Non-pigmented ciliary epithelial cell (primary cell): ENCODE measurements at regions not wholly inside any gene's neighbourhood (a gene's known extent, or its start where the extent isn't known, plus 50 kb on each side); places are given as distances from the start of the nearest gene placed in this dataset.

Experiments
- DNase-seq: peaks from one replicate; pipeline ENCODE4 v3.0.0-alpha.2; 2010; ENCODE audit warnings: low read depth

DNA sequence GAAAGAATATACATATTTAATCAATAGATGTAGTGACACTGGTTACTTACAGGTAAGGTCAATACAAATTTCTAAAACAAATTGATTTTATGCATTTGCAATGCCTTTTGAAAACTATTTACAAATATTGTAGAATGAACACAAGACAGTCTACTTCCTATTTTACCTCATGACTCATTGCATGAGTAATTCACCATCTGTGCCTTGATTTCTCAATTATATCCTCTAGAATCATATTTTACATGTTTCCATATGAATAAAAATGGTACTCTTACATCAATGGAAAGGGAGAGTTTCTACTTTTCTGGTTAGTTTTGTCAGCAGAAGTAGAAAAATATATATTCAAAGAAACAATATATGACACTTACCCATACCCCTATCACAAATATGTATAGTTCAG is 203.8 kb upstream of the CDH7 start:
- no peak for DNase-seq

DNA sequence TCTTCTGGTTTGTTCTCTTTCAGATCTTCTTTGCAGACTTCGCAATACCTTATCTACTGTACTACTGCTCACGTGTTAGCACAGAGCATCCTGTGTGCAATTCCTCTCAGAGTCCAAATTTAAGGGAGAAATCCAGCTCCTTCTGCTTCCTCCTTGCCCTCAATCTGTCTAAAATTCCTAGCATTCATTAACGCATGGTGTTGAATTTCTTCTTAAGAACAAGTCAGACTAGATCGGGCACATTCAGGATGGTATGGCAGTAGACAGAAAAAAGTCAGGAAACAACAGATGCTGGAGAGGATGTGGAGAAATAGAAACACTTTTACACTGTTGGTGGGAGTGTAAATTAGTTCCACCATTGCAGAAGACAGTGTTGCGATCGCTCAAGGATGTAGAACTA is 206.1 kb upstream of the CDH7 start:
- DNase-seq: no peak

- no peak for DNase-seq
Observed at GRCh38 chr18:65527879-65528633, 222.8 kb upstream of the CDH7 start.

DNA sequence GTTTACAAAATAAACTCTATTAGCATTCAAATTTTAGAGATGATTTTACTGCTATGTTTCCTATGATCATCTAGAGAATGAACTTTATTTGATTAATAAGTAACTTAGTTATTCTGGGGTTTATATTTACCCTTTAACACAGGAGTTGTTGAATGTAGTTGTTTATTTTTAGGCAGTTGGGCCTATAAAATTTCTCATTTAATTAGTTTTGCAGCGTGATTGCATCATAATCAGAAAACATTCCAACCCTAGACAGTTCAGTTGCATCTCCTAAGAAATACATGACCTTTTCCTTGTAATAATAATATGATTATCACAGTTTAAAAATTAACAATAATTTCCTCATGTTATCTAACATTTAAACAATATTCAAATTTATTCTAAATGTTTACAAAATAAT is 224.7 kb upstream of the CDH7 start:
- no peak for DNase-seq

- DNase-seq: no peak
Observed at GRCh38 chr18:65523461-65523860, 227.4 kb upstream of the CDH7 start.

GRCh38 chr18:65522907-65523306 is 227.9 kb upstream of the CDH7 start:
- no peak for DNase-seq

GRCh38 chr18:65516209-65516608 is 234.6 kb upstream of the CDH7 start:
- DNase-seq: no peak

DNA sequence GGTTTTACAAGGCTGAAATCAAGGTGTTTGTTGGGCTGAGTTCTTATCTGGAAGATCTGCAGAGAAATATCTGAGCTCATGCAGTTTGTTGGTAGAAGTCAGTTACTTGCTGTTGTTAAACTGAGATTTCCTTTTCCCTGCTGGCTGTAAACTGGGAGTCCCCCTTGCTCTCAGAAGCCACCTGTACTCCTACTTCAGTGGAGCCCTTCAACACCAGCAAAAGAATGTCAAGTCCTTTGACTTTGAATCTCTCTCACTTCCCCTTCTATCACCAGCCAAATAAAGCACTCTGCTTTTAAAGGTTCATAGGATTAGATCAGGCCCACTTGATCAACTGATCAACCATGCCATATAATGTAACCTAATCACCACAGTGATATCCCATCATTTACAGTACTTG is 252.2 kb upstream of the CDH7 start:
- DNase-seq: no peak

- DNase-seq: no peak
Observed at GRCh38 chr18:65487569-65487968, 263.2 kb upstream of the CDH7 start.

DNA sequence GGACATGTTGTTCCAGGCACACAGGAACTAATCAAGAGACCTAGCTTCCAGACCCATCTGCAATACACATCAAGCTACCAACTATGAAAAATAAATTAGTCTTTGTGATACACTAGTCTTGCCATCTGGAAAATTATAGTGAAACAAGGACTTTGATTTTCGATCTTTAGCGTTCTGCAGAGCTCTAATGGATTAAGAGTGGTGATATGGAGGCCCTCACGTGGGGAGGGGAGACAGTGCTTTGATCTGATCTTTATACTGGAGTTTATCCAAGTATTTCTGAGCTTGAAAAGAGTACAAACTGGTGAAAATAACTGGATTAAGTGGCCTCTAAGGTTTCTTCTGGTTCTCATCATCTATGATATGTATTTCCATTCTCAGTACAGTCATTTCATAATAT is 273.4 kb upstream of the CDH7 start:
- DNase-seq: no peak

- no peak for DNase-seq
Observed at GRCh38 chr18:65468881-65469280, 281.9 kb upstream of the CDH7 start.

DNA sequence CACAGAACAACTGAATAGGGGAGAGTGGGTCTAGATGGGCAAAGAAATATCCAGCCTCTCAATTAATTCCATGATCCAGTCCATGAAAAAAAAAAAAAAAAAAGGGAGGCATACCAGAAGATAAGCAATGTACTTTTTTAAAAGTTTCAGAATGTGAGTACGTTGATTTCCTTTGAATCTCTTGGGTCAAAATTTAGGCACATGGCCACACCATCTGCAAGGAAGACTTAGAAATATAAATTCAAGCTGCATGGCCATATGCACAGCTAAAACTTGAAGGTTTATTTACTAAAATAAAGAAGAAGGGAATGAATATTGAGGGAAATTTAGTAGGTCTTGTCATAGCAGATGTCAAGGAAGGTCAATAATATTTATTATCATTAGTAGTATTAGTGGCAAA is 286.5 kb upstream of the CDH7 start:
- DNase-seq: no peak

DNA sequence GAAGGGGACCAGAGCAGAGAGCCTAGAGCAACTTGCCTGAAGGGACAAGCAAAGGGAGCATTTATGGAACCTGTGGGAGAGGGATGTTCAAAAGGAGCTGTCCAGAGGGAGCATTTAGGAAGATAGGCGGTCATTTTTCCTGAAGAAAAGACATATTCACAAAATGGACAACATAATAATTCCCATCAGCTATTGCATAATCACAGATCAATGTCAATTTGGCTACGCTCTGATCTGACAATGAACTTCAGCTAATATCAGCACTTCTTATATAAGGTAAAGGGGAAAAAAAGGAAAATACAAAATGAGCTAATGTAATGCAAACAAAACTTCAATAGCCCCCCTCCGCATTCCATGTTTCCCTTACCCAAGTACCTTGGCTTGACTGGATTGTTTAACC is 291.1 kb upstream of the CDH7 start:
- no peak for DNase-seq

DNA sequence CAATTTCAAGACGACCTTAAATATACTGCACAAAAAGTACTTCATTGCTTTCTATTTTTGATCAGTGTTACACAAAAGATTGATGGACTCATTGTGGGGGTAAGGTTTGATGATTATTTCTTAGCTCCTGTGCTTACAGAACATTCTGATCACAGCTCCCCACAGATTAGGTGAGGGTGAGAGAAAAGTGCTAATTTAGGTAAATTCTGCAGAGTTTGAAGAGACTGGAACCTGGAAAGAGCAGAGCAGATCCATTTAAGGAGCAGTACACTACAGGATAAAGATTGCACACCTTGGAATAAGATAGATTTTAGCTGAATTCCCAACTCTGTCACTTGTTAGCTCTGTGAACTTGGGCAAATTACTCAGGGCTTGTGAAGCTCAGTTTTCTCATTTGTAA is 291.9 kb upstream of the CDH7 start:
- no peak for DNase-seq

DNA sequence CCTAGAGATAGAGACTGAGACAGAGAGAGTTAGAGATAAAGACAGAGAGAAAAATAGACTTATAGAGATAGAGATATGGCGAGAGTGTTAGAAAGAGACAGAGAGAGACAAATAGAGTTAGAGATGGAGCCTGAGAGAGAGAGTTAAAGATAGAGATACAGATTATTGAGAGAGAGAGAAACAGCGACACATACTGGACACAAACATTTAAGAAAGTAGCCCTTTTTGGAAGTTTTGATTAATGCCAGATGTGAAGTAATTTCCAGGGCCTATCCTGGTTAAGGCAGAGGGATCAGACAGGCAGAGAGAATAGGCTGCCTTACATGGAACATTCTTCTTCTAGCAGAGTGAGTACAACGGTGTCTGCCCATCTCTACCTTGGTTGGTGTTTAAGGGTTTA is 311.6 kb upstream of the CDH7 start:
- no peak for DNase-seq

- no peak for DNase-seq
Observed at GRCh38 chr18:65436430-65436829, 314.4 kb upstream of the CDH7 start.

GRCh38 chr18:65435534-65435933 is 315.3 kb upstream of the CDH7 start:
- no peak for DNase-seq

DNA sequence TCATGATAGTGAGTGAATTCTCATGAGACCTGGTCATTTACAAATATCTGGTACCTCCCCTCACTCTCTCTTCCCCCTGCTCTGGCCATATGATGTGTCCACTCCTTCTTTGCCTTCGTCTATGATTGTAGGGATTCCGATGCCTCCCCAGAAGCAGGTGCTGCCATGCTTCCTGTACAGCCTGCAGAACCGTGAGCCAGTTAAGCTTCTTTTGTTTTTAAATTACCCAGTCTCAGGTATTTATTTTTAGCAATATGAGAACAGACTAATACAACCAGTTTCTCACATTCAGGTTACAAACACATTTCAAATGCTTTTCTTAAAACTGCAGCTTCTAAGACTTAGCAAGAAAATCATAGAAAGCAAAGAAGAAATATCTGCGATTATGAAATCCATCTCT is 321.2 kb upstream of the CDH7 start:
- DNase-seq: no peak

DNA sequence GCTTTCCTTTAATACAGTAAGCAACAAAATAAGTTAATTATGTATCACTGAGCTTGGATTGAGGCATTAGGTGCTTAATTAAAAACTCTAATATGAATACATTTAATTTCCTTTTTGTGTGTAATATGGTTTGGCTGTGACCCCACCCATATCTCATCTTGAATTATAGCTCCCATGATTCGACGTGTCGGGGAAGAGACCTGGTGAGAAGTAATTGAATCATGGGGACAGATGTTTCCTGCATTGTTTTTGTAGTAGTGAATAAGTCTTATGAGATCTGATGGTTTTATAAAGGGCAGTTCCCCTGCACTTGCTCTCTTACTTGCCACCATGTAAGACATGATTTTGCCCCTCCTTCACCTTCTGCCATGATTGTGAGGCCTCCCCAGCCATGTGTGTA is 325.4 kb upstream of the CDH7 start:
- DNase-seq: no peak

DNA sequence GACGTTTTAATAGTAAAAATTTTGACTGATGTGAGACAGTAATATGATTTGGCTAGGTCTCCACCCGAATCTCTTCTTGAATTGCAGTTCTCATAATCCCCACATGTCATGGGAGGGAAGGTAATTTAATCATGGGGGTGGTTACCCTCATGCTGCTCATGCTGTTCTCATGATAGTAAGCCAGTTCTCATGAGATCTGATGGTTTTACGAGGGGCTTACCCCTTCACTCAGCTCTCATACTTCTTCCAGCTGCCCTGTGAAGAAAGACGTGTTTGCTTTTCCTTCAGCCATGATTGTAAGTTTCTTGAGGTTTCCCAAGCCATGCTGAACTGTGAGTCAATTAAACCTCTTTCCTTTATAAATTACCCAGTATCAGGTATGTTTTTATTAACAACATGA is 327.0 kb upstream of the CDH7 start:
- DNase-seq: no peak

- DNase-seq: no peak
Observed at GRCh38 chr18:65422544-65423136, 328.2 kb upstream of the CDH7 start.

GRCh38 chr18:65415098-65415497 is 335.7 kb upstream of the CDH7 start:
- no peak for DNase-seq

DNA sequence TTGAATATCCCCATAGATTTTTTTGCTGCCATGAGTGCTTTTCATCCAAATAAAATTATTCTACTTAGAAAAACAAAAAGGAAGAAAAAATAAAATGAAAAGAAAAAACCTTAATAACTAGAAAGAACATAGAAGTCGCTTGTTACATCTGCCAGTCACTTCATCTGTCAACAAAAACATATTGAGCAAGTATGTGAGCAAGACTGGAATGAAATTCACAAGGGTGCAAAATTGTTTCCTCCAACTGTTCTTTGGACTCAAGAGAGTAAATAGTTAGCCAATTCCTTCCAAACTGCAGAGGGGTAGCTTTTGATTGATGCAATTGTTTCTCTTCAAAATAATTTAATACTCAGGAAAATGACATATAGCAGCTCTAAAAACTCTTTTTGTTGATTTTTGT is 336.3 kb upstream of the CDH7 start:
- DNase-seq: no peak

GRCh38 chr18:65411061-65411460 is 339.8 kb upstream of the CDH7 start:
- DNase-seq: no peak
